ENCODE measurements at regions not wholly inside any gene's neighbourhood (a gene's known extent, or its start where the extent isn't known, plus 50 kb on each side); places are given as distances from the start of the nearest gene placed in this dataset.
"Not testable (repeated sequence)": the region's sequence is repeated elsewhere in the genome, so short reads cannot be mapped to it uniquely, and the experiment has no call there.

- no peak overlapping the region for H3K27ac ChIP-seq
- no peak overlapping the region for H3K9ac ChIP-seq
- H3K4me3 ChIP-seq: no peak overlapping the region
- no peak for TF ChIP-seq Cebpa-rat (IDR thresholded peaks at IDR 0.05)
- H3K36me3 ChIP-seq: no peaks in the 10 kb centered on the region
- H3K27me3 ChIP-seq: no peaks in the 10 kb centered on the region
- no peaks in the 10 kb centered on the region for H4K20me1 ChIP-seq
- H3K9me3 ChIP-seq (replicated peaks in 1 of 11): no peaks in the 10 kb centered on the region
- H3K4me1 ChIP-seq: no peaks in the 10 kb centered on the region
- H3K4me2 ChIP-seq: no peak overlapping the region
These were observed 310.3 kb upstream of the ZFP42 start for GRCh38 chr4:187685247-187685646.

GRCh38 chr4:187687697-187688096 lies 307.9 kb upstream of the ZFP42 start:
- H3K27me3 ChIP-seq: no peaks in the 10 kb centered on the region
- H3K4me1 ChIP-seq: no peaks in the 10 kb centered on the region
- H3K4me2 ChIP-seq: no peak overlapping the region
- TF ChIP-seq Cebpa-rat (IDR thresholded peaks at IDR 0.05): no peak
- no peaks in the 10 kb centered on the region for H4K20me1 ChIP-seq
- H3K9me3 ChIP-seq (replicated peaks in 1 of 11): no peaks in the 10 kb centered on the region
- H3K27ac ChIP-seq: no peak overlapping the region
- no peak overlapping the region for H3K9ac ChIP-seq
- H3K36me3 ChIP-seq: no peaks in the 10 kb centered on the region
- H3K4me3 ChIP-seq: no peak overlapping the region

GRCh38 chr4:187692626-187693025 lies 302.9 kb upstream of the ZFP42 start:
- Histone ChIP-seq H3K9me3 (replicated peaks in 1 of 11) (peaks cover 9 to 15% (median 12%) of the 10 kb centered on the region in 11 experiments; a peak in 21 of 22 replicates), H3K27me3 (no peaks in the 10 kb centered on the region), H3K27ac (no peak overlapping the region), H3K4me3 (no peak overlapping the region), H3K9ac (no peak overlapping the region), H3K4me2 (no peak overlapping the region), H3K4me1 (no peaks in the 10 kb centered on the region), H3K36me3 (no peaks in the 10 kb centered on the region), H4K20me1 (no peaks in the 10 kb centered on the region)
- TF ChIP-seq Cebpa-rat (IDR thresholded peaks at IDR 0.05): no peak

GRCh38 chr4:187695531-187695930 lies 300.0 kb upstream of the ZFP42 start:
- H3K27me3 ChIP-seq, H3K4me3 ChIP-seq, H3K4me1 ChIP-seq: not testable (repeated sequence)

GRCh38 chr4:187711586-187711985 lies 284.0 kb upstream of the ZFP42 start:
- H3K4me3 ChIP-seq: no peak overlapping the region
- no peak overlapping the region for H3K27ac ChIP-seq
- no peaks in the 10 kb centered on the region for H3K36me3 ChIP-seq
- TF ChIP-seq Cebpa-rat (IDR thresholded peaks at IDR 0.05): peak in 1 of 11 experiments; percentile 39; a peak in 1 of 22 replicates
- no peaks in the 10 kb centered on the region for H3K27me3 ChIP-seq
- H3K4me1 ChIP-seq: peaks cover 0 to 9% (median 0%) of the 10 kb centered on the region in 10 experiments; a peak in 3 of 20 replicates
- H3K4me2 ChIP-seq: no peak overlapping the region
- H3K9me3 ChIP-seq (replicated peaks in 1 of 11): peaks cover 15 to 26% (median 22%) of the 10 kb centered on the region in 11 experiments
- H4K20me1 ChIP-seq: no peaks in the 10 kb centered on the region
- no peak overlapping the region for H3K9ac ChIP-seq

More at GRCh38 chr4:187695531-187695930, 300.0 kb upstream of the ZFP42 start:
- H3K9ac ChIP-seq, H3K27ac ChIP-seq, H3K4me2 ChIP-seq, H3K36me3 ChIP-seq, H4K20me1 ChIP-seq: not testable (repeated sequence)
- H3K9me3 ChIP-seq (replicated peaks in 1 of 11): peaks cover 12 to 22% (median 17%) of the 10 kb centered on the region in 11 experiments; a peak in 21 of 22 replicates

GRCh38 chr4:187714957-187715356 lies 280.6 kb upstream of the ZFP42 start:
- H3K27me3 ChIP-seq: no peaks in the 10 kb centered on the region
- H3K27ac ChIP-seq: no peak overlapping the region
- H3K9me3 ChIP-seq (replicated peaks in 1 of 11): no peaks in the 10 kb centered on the region
- H4K20me1 ChIP-seq: no peaks in the 10 kb centered on the region
- no peaks in the 10 kb centered on the region for H3K36me3 ChIP-seq
- H3K4me3 ChIP-seq: no peak overlapping the region
- no peak overlapping the region for H3K9ac ChIP-seq
- H3K4me2 ChIP-seq: peak overlapping the region in 2 of 11 experiments; percentile 4 to 38; a peak in 2 of 22 replicates
- H3K4me1 ChIP-seq: peaks cover 0 to 9% (median 0%) of the 10 kb centered on the region in 10 experiments; a peak in 3 of 20 replicates
- TF ChIP-seq Cebpa-rat (IDR thresholded peaks at IDR 0.05): no peak

- H3K36me3 ChIP-seq: no peaks in the 10 kb centered on the region
- H3K9me3 ChIP-seq (replicated peaks in 1 of 11): no peaks in the 10 kb centered on the region
- peaks cover 0 to 9% (median 0%) of the 10 kb centered on the region in 10 experiments; a peak in 3 of 20 replicates for H3K4me1 ChIP-seq
- no peak overlapping the region for H3K4me3 ChIP-seq
- H3K27ac ChIP-seq: no peak overlapping the region
- TF ChIP-seq Cebpa-rat (IDR thresholded peaks at IDR 0.05): no peak
- H3K4me2 ChIP-seq: peak overlapping the region in 2 of 11 experiments; percentile 4 to 38; a peak in 2 of 22 replicates
- H3K9ac ChIP-seq: no peak overlapping the region
- H3K27me3 ChIP-seq: no peaks in the 10 kb centered on the region
- no peaks in the 10 kb centered on the region for H4K20me1 ChIP-seq
These were observed 280.1 kb upstream of the ZFP42 start for GRCh38 chr4:187715466-187715865.

GRCh38 chr4:187724456-187724855 lies 271.1 kb upstream of the ZFP42 start:
- no peaks in the 10 kb centered on the region for H3K4me1 ChIP-seq
- no peak overlapping the region for H3K4me2 ChIP-seq
- no peaks in the 10 kb centered on the region for H3K9me3 ChIP-seq (replicated peaks in 1 of 11)
- H3K36me3 ChIP-seq: no peaks in the 10 kb centered on the region
- no peaks in the 10 kb centered on the region for H3K27me3 ChIP-seq
- H3K4me3 ChIP-seq: no peak overlapping the region
- H3K27ac ChIP-seq: no peak overlapping the region
- H4K20me1 ChIP-seq: no peaks in the 10 kb centered on the region
- TF ChIP-seq Cebpa-rat (IDR thresholded peaks at IDR 0.05): no peak
- H3K9ac ChIP-seq: no peak overlapping the region

- Histone ChIP-seq H3K27ac (no peak overlapping the region), H3K36me3 (no peaks in the 10 kb centered on the region), H3K9ac (no peak overlapping the region), H3K27me3 (no peaks in the 10 kb centered on the region), H3K4me2 (no peak overlapping the region), H4K20me1 (no peaks in the 10 kb centered on the region), H3K4me1 (no peaks in the 10 kb centered on the region), H3K9me3 (replicated peaks in 1 of 11) (peaks cover 0 to 10% (median 0%) of the 10 kb centered on the region in 11 experiments; a peak in 4 of 22 replicates), H3K4me3 (no peak overlapping the region)
- no peak for TF ChIP-seq Cebpa-rat (IDR thresholded peaks at IDR 0.05)
These were observed 269.1 kb upstream of the ZFP42 start for GRCh38 chr4:187726485-187726884.

- H3K4me3 ChIP-seq: no peak overlapping the region
- no peaks in the 10 kb centered on the region for H4K20me1 ChIP-seq
- TF ChIP-seq Cebpa-rat (IDR thresholded peaks at IDR 0.05): no peak
- H3K27ac ChIP-seq: no peak overlapping the region
- no peaks in the 10 kb centered on the region for H3K4me1 ChIP-seq
- H3K9me3 ChIP-seq (replicated peaks in 1 of 11): peaks cover 0 to 11% (median 0%) of the 10 kb centered on the region in 11 experiments; a peak in 4 of 22 replicates
- no peaks in the 10 kb centered on the region for H3K27me3 ChIP-seq
- no peaks in the 10 kb centered on the region for H3K36me3 ChIP-seq
- H3K9ac ChIP-seq: no peak overlapping the region
- H3K4me2 ChIP-seq: no peak overlapping the region; a peak in 1 of 22 replicates
These were observed 263.0 kb upstream of the ZFP42 start for GRCh38 chr4:187732524-187732923.

All from BLaER1 treated with 17β-estradiol and CSF1 and Interleukin-3, amounts not matched to agents 10 nM and 100 nM (cell line).